ENCODE measurements at regions not wholly inside any gene's neighbourhood (a gene's known extent, or its start where the extent isn't known, plus 50 kb on each side); places are given as distances from the start of the nearest gene placed in this dataset.

- H3K4me2 ChIP-seq (ENCODE audit: low read depth, low read length) = no peak overlapping the region
- no peak overlapping the region for H4K91ac ChIP-seq (ENCODE audit: insufficient read depth, low read depth, low read length)
- no peak overlapping the region for H3K27ac ChIP-seq (ENCODE audit: insufficient read depth, low read length)
- BruUV-seq (replicated peaks) = no TSS peak
- dilution Hi-C loops (cut with HindIII; ENCODE audit: low sequenced_read_pairs, unreplicated experiment) = no loop called here
- no peak overlapping the region for H3K18ac ChIP-seq (ENCODE audit: low read depth, low read length)
- no peak overlapping the region for H3K56ac ChIP-seq (ENCODE audit: extremely low read depth, insufficient read depth, low read length)
- no peak overlapping the region for H2AK5ac ChIP-seq (ENCODE audit: low read depth, low read length)
- no peak overlapping the region for H2BK20ac ChIP-seq (ENCODE audit: low read depth, low read length)
- H2BK15ac ChIP-seq (ENCODE audit: low read depth, low read length) = no peak overlapping the region
- H3K4ac ChIP-seq (ENCODE audit: low read depth, low read length) = no peak overlapping the region
- DNase-seq (no peak), ATAC-seq (ENCODE audit: low read depth) (no peak)
- H3K79me1 ChIP-seq (ENCODE audit: low read depth in 1 of 2, low read length in 2 of 2) = no peaks in the 10 kb centered on the region
- no peak overlapping the region for H3K23ac ChIP-seq (ENCODE audit: low read depth, low read length)
- no peak overlapping the region for H3K4me3 ChIP-seq (ENCODE audit: insufficient read depth, low read depth, low read length)
- no peak overlapping the region for H3K9ac ChIP-seq (ENCODE audit: low read depth, low read length)
- peaks cover 7% of the 10 kb centered on the region for H3K27me3 ChIP-seq (ENCODE audit: control insufficient read depth, insufficient read depth, low read length)
- no peak overlapping the region for H4K8ac ChIP-seq (ENCODE audit: low read depth in 2 of 2, low read length in 2 of 2)
- H3K36me3 ChIP-seq (ENCODE audit: control insufficient read depth, insufficient read depth, low read length) = no peaks in the 10 kb centered on the region
- in situ Hi-C loops (cut with MboI; ENCODE audit: low sequenced_read_pairs) = no loop called here
- POLR2A ChIA-PET (ENCODE audit: unreplicated experiment) = no interaction called here
- no peak overlapping the region for H3K14ac ChIP-seq (replicated peaks; ENCODE audit: low read depth, low read length)
- no peaks in the 10 kb centered on the region for H3K4me1 ChIP-seq (ENCODE audit: control insufficient read depth, insufficient read depth, low read length)
- no peaks in the 10 kb centered on the region for H4K20me1 ChIP-seq (ENCODE audit: insufficient read depth, low read length)
- H2BK5ac ChIP-seq (ENCODE audit: low read depth, low read length, poor library complexity, severe bottlenecking) = no peak overlapping the region
- H3K9me3 ChIP-seq (ENCODE audit: control insufficient read depth, insufficient read depth, low read length) = no peaks in the 10 kb centered on the region
- TF ChIP-seq, protein P1, sequence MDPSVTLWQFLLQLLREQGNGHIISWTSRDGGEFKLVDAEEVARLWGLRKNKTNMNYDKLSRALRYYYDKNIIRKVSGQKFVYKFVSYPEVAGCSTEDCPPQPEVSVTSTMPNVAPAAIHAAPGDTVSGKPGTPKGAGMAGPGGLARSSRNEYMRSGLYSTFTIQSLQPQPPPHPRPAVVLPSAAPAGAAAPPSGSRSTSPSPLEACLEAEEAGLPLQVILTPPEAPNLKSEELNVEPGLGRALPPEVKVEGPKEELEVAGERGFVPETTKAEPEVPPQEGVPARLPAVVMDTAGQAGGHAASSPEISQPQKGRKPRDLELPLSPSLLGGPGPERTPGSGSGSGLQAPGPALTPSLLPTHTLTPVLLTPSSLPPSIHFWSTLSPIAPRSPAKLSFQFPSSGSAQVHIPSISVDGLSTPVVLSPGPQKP (IDR thresholded peaks at IDR 0.05; ENCODE audit: borderline replicate concordance, low read depth, low read length) = no peak
- TF ChIP-seq RFX5 (IDR thresholded peaks at IDR 0.05; ENCODE audit: low read depth, low read length) (no peak), CEBPB (IDR thresholded peaks at IDR 0.05; ENCODE audit: low read depth, low read length) (no peak), MAFK (IDR thresholded peaks at IDR 0.05; ENCODE audit: low read depth, low read length) (no peak), NFE2L2 (IDR thresholded peaks at IDR 0.05; ENCODE audit: low read depth, low read length) (no peak), MXI1 (IDR thresholded peaks at IDR 0.05; ENCODE audit: borderline replicate concordance, low read depth, low read length) (no peak), MAZ (IDR thresholded peaks at IDR 0.05; ENCODE audit: borderline replicate concordance, low read depth, low read length) (no peak), CTCF (conservative IDR thresholded peaks at IDR 0.05; ENCODE audit: low read depth, low read length) (no peak), POLR2A (IDR thresholded peaks at IDR 0.05; ENCODE audit: low read depth, low read length) (no peak), SMC3 (IDR thresholded peaks at IDR 0.05; ENCODE audit: low read depth, low read length) (no peak), CHD1 (IDR thresholded peaks at IDR 0.05; ENCODE audit: low read depth, low read length) (no peak), BHLHE40 (IDR thresholded peaks at IDR 0.05; ENCODE audit: low read depth, low read length) (no peak), FOS (IDR thresholded peaks at IDR 0.05; ENCODE audit: low read depth, low read length) (no peak), RCOR1 (IDR thresholded peaks at IDR 0.05; ENCODE audit: insufficient replicate concordance, low read length) (no peak), RAD21 (IDR thresholded peaks at IDR 0.05; ENCODE audit: low read length) (no peak)
- CTCF ChIA-PET = interaction anchor here (0.5 kb wide), 1 partner anchor 27 kb away, joined by 3 read pairs; no protein-coding TSS in a partner anchor
- H2AFZ ChIP-seq (replicated peaks; ENCODE audit: low read length, poor library complexity) = no peak overlapping the region
- no peaks in the 10 kb centered on the region for H3K9me1 ChIP-seq (ENCODE audit: insufficient read depth, low read length)
- intact Hi-C loops (cut with micrococcal nuclease) = loop anchor here (10.0 kb wide), 1 partner anchor 263 kb away; no protein-coding TSS in a partner anchor
- H2BK120ac ChIP-seq (ENCODE audit: low read depth, low read length) = no peak overlapping the region
- no peak overlapping the region for H4K5ac ChIP-seq (ENCODE audit: low read depth, low read length)
- WGBS, 2 experiments (ENCODE audit: extremely low coverage in 2 of 2, insufficient read length in 1 of 2) = no CpG with 5 or more reads among the region's 5 CpGs
- H2AK9ac ChIP-seq (replicated peaks; ENCODE audit: low read depth, low read length, poor library complexity) = no peak overlapping the region
Measured at GRCh38 chr3:44117736-44118135, 124.0 kb upstream of the TOPAZ1 start.

Data from IMR-90 (cell line).